ENCODE measurements at regions not wholly inside any gene's neighbourhood (a gene's known extent, or its start where the extent isn't known, plus 50 kb on each side); places are given as distances from the start of the nearest gene placed in this dataset.

DNA sequence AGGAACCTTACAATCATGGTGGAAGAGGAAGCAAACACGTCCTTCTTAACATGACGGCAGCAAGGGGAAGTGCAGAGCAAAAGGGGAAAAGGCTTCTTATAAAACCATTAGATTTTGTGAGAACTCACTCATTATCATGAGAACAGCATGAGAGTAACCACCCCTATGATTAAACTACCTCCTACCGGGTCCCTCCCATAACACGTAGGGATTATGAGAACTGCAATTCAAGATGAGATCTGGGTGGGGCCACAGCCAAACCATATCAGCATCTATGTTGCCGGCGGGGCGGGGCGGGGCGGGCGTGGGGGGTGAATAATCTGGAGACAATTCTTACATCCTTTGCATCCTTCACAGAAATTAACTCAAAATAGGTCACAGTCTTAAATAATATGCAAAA, 58.8 kb upstream of the GFPT2 start:
- intact Hi-C loops (cut with DNase I) = no loop called here
- DNase-seq (ENCODE audit: low spot score) = no peak

DNA sequence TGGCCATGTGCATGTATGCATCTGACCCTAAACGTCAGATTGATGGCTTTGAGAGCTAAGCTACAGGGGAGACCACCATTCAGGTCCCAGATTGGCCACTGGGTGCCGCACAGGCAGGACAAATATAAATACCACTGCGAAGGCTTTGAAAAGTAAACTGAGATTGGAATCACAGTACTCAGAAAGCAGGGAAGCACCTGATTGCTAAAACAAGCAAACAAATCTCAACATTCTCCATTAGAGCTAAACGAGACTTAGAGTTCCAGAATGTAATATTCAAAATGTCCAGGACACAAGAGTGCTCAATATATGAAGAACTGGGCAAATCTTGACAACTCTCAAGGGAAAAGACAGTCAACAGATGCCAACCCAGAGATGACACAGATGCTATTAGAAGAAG, 61.0 kb upstream of the GFPT2 start:
- DNase-seq (ENCODE audit: low spot score) = peak; percentile 12
- intact Hi-C loops (cut with DNase I) = no loop called here

- DNase-seq (ENCODE audit: low spot score) = peak; percentile 19
Observed at GRCh38 chr5:180421672-180422071, 68.5 kb upstream of the GFPT2 start.

DNA sequence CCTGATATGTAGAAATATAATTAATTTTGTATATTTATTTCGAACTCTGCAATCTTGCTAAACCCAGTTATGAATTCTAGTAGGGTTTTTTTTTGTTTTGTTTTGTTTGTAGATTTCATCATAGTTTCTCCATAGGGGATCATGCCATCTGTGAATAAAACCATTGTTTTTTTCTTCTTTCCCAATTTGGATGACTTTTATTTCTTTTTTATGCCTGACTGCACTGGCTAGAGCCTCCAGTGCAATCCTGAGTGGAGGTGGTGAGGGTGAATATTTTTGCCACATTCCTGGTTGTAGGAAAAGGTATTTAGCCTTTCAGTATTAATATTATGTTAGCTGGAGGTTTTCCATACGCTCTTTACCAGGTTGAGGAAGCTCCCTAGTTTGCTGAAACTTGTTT, 70.0 kb upstream of the GFPT2 start:
- no peak for DNase-seq (ENCODE audit: low spot score)
- intact Hi-C loops (cut with DNase I) = no loop called here

More at GRCh38 chr5:180421672-180422071, 68.5 kb upstream of the GFPT2 start:
- intact Hi-C loops (cut with DNase I) = no loop called here

DNA sequence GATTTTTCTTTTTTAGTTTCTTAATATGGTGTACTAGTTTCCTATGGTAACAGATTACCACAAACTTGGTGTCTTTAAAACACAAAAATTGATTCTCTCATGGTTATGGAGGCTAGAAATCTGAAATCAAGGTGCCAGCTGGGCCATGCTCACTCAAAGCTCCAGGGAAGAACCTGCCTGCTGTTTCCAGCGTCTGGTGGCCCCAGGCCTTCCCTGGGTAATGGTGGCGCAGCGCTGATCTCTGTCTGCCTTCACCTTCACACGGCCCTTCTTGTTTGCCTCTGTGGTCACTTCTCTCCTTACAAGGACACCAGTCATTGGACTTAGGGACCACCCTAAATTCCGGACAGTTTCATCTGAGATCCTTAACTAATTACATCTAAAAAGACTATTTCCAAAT, 70.5 kb upstream of the GFPT2 start:
- peak; percentile 22 for DNase-seq (ENCODE audit: low spot score)
- intact Hi-C loops (cut with DNase I) = no loop called here

- DNase-seq (ENCODE audit: low spot score) = peak; percentile 32
- intact Hi-C loops (cut with DNase I) = no loop called here
Observed at GRCh38 chr5:180424094-180424493, 70.1 kb upstream of the CNOT6 start.

DNA sequence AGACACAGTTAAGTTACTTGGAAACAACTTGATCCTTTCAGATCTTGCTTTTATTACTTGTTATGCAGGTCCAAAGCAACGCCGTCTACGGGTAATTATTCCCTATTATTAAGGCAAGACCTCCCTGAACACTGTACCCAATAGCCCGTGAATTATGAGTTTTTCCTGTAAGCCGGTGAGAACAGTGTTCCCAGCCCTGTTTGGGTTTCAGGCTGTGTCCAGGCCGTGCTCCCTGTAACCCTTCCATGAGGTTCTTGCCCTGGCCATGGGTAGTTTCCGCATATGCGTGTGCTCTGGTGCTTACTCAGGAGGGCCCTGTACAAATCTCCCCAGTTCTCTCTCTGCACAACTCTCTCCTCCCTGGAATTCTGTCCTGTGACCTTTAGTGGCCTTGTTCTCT, 65.6 kb upstream of the CNOT6 start:
- DNase-seq (ENCODE audit: low spot score) = peak; percentile 35
- intact Hi-C loops (cut with DNase I) = no loop called here

GRCh38 chr5:180431932-180432331, 62.2 kb upstream of the CNOT6 start:
- intact Hi-C loops (cut with DNase I) = no loop called here
- no peak for DNase-seq (ENCODE audit: low spot score)

GRCh38 chr5:180433032-180433422, 61.2 kb upstream of the CNOT6 start:
- DNase-seq (ENCODE audit: low spot score) = no peak
- intact Hi-C loops (cut with DNase I) = no loop called here

DNA sequence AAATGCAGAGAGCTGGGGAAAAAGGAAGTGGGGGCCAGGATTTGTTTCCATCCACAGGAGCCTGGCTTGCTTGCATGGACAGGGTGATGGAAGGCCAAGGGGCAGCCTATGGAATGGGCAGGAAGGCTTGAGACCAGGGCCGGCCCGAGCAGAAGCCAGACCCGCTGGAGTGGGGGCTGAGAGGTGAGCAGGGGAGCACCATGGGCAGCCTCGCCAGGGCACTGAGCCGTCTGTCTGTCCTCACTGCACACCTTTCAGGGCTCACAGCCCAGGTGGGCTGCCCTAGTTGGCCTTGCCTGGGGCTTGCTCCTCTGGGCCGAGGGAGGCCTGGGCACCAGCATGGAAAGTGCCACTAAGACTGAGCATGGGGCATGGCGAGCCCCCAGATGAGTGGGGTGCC, 58.6 kb upstream of the CNOT6 start:
- intact Hi-C loops (cut with DNase I) = no loop called here
- no peak for DNase-seq (ENCODE audit: low spot score)

DNA sequence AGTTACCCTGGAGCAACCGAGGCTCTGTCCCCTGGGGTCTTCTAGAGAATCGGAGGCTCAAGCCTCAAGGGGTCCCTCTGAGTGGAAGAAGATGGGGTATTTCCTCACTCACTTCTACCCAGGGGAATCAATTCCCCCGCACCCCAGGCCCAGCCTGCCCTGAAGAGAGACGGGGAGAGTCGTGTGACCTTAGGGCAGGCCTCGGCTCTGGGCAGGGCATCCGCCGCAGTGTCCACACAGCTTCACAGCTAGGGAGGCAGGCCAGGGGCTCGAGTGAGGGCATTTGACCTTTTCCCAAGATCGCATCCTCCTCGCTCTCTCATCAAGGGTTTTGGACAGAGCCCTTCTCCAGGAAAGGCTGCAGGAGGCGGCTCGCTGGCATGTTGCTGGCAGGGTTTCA, 57.9 kb upstream of the CNOT6 start:
- intact Hi-C loops (cut with DNase I) = no loop called here
- DNase-seq (ENCODE audit: low spot score) = no peak

DNA sequence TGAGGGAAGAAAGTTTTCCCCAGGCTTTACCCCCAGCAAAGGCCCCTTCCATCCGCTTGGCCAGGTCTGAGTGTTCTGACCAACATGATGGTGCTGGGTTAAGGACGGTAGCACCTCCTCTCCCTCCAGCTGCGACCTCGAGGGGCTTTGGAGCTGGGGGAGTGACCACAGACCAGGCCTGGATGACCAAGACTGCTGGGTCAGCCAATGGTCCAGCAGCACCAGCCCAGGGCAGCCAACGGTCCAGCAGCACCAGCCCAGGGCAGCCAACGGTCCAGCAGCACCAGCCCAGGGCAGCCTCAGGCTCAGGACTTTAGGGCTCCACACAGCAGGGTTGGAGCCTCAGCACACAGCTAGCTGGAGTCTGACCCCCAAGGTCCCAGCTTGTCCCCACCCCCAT, 57.2 kb upstream of the CNOT6 start:
- intact Hi-C loops (cut with DNase I) = no loop called here
- DNase-seq (ENCODE audit: low spot score) = peak; percentile 36

DNA sequence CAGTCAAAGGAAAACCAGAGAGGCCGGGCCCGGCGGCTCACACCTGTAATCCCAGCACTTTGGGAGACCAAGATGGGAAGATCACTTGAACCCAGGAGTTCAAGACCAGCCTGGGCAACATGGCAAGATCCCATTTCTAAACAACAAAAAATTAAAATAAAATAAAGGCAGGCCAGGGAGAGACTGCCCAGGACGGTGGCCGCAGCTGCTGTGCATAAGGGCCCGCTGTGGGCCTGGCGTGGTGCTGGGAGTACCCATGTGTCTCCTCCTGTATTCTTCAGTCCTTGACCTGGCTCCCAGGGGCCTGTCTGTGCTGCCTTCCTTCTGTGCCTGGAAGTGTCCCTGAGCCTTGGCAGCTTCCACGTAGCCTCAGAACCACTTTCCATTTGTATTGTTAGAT, 56.8 kb upstream of the CNOT6 start:
- intact Hi-C loops (cut with DNase I) = no loop called here
- DNase-seq (ENCODE audit: low spot score) = peak; percentile 40

GRCh38 chr5:180438785-180439780, 55.1 kb upstream of the CNOT6 start:
- DNase-seq (ENCODE audit: low spot score) = peak; percentile 48
- intact Hi-C loops (cut with DNase I) = no loop called here

- peak; percentile 30 for DNase-seq (ENCODE audit: low spot score)
- intact Hi-C loops (cut with DNase I) = no loop called here
Observed at GRCh38 chr5:180439911-180440769, 54.0 kb upstream of the CNOT6 start.

DNA sequence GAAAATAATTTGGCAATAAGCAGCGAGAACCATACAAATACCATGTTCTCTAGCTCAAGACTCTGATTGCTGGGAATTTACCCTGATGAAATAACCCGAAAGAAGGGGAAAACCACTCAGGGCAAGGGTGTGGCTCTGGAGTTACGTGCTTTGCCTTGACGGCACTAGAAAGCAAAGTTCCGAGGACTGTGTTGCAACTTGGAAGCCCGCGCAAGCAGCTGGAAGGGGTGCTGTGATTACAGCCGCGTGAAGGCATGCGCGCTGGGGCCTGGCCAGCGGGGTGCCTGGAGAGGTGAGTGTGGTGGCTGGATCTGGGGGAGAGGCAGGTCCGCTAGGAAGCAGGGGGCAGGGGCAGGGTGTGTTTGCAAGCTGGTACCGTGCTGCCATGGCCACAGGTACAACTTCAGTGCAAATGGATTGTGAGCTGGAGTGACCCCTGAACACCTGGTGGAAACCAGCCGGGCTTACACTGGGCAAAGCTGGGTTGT, 52.6 kb upstream of the CNOT6 start:
- DNase-seq (ENCODE audit: low spot score) = peak; percentile 82
- intact Hi-C loops (cut with DNase I) = no loop called here
